ENCODE measurements at regions not wholly inside any gene's neighbourhood (a gene's known extent, or its start where the extent isn't known, plus 50 kb on each side); places are given as distances from the start of the nearest gene placed in this dataset.

GRCh38 chr15:77724715-77725114 lies 92.0 kb upstream of the LINGO1 start:
- Histone ChIP-seq H3K27me3 (replicated peaks in 1 of 7) (peaks cover 0 to 51% (median 0%) of the 10 kb centered on the region in 7 donors), H3K4me1 (no peaks in the 10 kb centered on the region), H3K27ac (no peak overlapping the region), H3K36me3 (no peaks in the 10 kb centered on the region), H3K9me3 (no peaks in the 10 kb centered on the region), H3K4me3 (no peak overlapping the region)
- intact Hi-C loops (cut with DNase I; ENCODE audit: low total_unique reads): no loop called here
- DNase-seq: no peak
- 60 to 85% (median 79%) methylated on average over 1 to 6 of the region's 6 CpGs for WGBS, 5 donors
- TF ChIP-seq CTCF (IDR thresholded peaks at IDR 0.05 in 8 of 11, conservative IDR thresholded peaks at IDR 0.05 in 3 of 11) (no peak), POLR2A (IDR thresholded peaks at IDR 0.05) (no peak), POLR2AphosphoS5 (IDR thresholded peaks at IDR 0.05) (no peak)

GRCh38 chr15:77723756-77724155 lies 91.0 kb upstream of the LINGO1 start:
- Histone ChIP-seq H3K9me3 (no peaks in the 10 kb centered on the region), H3K27ac (no peak overlapping the region), H3K4me3 (no peak overlapping the region), H3K4me1 (no peaks in the 10 kb centered on the region), H3K27me3 (replicated peaks in 1 of 7) (peaks cover 0 to 45% (median 0%) of the 10 kb centered on the region in 7 donors), H3K36me3 (no peaks in the 10 kb centered on the region)
- WGBS, 5 donors: 75 to 84% (median 76%) methylated on average over 16 of the region's 16 CpGs
- TF ChIP-seq POLR2A (IDR thresholded peaks at IDR 0.05): no peak
- TF ChIP-seq POLR2AphosphoS5 (IDR thresholded peaks at IDR 0.05): no peak
- no peak for TF ChIP-seq CTCF (IDR thresholded peaks at IDR 0.05 in 8 of 11, conservative IDR thresholded peaks at IDR 0.05 in 3 of 11)
- no peak for DNase-seq
- intact Hi-C loops (cut with DNase I; ENCODE audit: low total_unique reads): no loop called here

- H3K36me3 ChIP-seq: no peaks in the 10 kb centered on the region
Measured at GRCh38 chr15:77722759-77723460, 90.2 kb upstream of the LINGO1 start.

More at GRCh38 chr15:77722759-77723460, 90.2 kb upstream of the LINGO1 start:
- WGBS, 5 donors: 67 to 80% (median 75%) methylated on average over 18 of the region's 18 CpGs
- no peak for DNase-seq
- Histone ChIP-seq H3K9me3 (no peaks in the 10 kb centered on the region), H3K4me1 (no peaks in the 10 kb centered on the region), H3K27me3 (replicated peaks in 1 of 7) (peaks cover 0 to 37% (median 0%) of the 10 kb centered on the region in 7 donors), H3K4me3 (no peak overlapping the region), H3K27ac (no peak overlapping the region)
- TF ChIP-seq POLR2A (IDR thresholded peaks at IDR 0.05): no peak
- TF ChIP-seq CTCF (IDR thresholded peaks at IDR 0.05 in 8 of 11, conservative IDR thresholded peaks at IDR 0.05 in 3 of 11): no peak
- TF ChIP-seq POLR2AphosphoS5 (IDR thresholded peaks at IDR 0.05): no peak
- intact Hi-C loops (cut with DNase I; ENCODE audit: low total_unique reads): no loop called here
